Activated T-cell treated with anti-CD3 and anti-CD28 coated beads for 1 hour (primary cell): ENCODE measurements at regions not wholly inside any gene's neighbourhood (a gene's known extent, or its start where the extent isn't known, plus 50 kb on each side); places are given as distances from the start of the nearest gene placed in this dataset.
"Not testable (repeated sequence)": the region's sequence is repeated elsewhere in the genome, so short reads cannot be mapped to it uniquely, and the experiment has no call there.

Experiments used
- DNase-seq: peaks from one replicate; pipeline ENCODE4 v3.0.0-alpha.2; 2020; ENCODE audit warnings: low read depth

DNA sequence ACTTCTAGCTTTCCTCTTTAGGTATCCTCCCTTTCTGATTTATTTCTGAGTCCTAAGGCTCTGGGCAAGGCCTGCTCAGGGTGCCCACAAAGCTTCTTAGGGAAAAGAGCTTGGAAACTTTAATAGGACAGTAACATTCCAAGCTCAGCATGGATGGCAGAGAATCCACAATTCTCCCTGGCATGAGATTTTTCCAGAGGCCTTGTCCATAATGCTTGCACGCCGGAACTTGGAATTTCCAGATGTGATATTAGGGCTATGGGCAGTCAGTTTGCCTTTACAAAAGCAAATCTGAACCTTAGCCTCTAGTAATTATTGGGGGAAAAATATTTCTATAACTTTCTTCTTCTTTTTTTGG, 139.0 kb upstream of the RBMS3 start:
- DNase-seq = no peak

DNA sequence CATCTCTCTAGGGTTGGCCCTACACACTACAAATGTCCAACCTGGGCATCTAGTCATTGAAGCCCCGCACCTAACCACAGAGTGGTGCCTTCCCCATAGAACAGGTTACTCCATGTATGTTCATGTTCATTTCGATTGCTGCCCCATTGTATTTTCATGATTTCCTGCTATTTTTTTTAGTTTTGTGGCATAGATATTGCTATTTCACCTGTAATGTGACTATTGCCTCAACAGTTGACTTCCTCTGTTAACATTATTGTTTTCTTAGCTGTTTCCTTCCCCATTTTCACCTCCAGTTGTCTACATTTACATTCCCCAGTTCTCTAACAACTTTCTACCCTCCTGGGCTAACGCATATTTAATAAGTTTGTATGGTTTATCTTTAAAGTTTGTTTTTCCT, 137.7 kb upstream of the RBMS3 start:
- no peak for DNase-seq

DNA sequence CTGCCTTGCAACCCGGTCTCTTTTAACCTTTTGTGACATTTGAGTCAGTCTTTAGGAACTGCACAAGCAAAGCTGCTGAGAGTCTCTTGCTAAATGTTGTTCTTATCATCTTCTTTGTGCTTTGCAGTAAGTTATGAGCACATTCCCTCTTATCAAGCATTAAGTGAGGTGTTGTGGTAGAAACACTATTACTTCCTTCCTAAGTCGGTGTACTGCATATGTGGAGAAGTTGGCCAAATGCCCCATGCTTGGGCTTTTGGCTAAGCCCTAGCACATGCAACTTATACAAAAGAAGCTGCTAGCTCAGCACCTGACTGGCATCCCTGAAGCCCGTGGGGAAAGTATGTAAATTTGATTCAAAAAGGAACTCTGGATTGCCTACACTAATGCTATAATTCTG, 136.5 kb upstream of the RBMS3 start:
- no peak for DNase-seq

DNA sequence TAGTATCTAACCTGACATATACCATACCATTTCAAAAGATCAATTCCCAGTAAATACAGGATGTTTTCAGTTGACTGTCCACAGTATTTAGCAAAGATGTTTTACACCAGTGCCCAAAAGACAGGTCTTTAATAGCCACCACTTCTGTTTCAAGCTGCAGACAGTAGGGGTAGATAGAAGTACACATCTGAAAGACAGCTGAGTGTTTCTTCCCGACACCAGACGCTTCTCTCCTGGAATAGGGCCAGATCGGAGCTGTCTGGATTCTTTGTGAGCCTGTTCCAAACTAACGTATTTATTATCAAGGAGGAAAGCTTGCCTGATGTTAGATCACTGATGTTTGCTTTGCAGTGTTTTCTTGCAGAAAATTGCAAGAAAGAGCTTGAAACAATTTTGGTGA, 136.1 kb upstream of the RBMS3 start:
- DNase-seq = no peak

DNA sequence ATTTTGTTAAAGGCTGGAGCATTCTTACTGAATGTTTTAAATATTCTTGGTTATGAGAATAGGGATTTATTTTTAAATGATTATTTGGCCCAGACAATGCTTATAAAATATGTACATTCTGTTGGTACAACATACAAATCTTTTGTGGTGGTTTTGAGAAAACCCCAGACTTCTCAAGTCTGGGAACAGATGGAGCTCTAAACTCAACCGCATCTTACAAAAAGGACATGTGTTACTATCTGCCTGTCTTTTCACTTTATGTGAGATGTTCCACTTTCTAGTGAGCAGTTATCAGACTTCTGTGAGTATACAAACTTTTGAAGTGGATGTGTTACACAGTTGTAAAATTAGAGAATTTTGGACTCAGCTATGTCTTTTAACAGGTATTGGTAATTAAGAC, 135.5 kb upstream of the RBMS3 start:
- no peak for DNase-seq

DNA sequence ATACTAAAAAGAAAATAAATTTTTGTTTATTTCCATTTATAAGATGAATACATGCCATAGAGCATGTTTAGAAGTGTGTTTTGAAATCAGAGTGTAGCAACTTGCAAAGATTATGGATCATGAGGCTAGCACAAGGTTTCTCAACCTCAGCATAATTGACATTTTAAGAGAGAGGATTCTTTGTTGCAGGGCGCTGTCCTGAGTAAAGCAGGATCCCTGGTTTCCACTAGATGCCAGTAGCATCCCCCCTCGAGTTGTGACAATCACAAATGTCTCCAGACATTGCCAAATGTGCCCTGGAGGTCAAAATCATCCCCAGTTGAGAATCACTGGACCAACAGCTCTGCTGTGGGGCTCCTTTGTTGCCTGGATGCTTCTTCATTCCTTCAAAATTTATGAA, 128.5 kb upstream of the RBMS3 start:
- DNase-seq = no peak

DNA sequence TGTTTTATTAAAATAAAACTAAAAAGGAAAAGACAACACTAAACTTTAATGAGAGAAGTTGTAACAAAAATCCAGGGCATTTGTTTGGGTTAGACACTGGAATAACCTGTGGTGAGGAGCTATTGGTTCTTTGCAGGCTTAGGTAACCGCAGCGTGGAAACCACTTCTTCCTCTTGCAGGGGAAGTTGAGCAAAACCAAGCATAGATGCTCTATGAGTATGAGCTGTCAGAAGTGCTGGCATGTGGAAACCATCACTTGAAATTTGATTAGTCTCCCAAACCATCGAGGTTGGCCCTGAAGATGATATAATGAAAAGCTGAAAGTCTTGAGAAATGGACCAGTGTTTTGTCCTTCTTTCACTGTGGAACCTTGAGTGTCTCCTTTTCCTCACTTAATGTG, 127.1 kb upstream of the RBMS3 start:
- DNase-seq = no peak

DNA sequence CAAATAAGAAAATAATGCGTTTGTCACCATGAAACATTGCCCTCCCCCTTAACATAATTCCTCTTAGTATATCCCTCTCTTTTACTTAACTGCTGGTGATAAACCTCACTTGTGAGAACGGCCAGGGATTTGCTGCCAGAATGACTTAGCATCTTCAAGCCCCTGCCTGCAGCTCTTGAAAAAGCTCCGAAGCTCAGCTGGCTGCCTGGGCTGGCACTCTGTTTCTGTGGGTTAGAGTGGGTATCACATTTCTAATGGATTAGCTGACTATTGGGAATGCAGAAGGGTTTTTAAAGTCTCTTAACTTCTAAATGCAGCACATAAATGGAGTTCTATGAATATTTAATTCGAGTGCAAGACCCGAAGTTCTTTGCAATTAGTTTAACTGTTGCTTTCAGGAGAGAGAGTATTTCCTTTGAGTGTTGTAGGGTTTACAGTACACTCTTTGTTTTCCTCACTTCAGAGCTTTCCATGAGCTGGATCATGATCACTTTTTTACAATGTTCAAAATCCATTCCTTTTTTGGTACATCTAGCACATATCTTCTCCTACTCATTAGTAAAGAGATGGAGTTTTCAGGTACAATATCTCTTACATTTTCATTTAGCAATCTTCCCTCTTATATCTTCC, 124.7 kb upstream of the RBMS3 start:
- DNase-seq = no peak

DNA sequence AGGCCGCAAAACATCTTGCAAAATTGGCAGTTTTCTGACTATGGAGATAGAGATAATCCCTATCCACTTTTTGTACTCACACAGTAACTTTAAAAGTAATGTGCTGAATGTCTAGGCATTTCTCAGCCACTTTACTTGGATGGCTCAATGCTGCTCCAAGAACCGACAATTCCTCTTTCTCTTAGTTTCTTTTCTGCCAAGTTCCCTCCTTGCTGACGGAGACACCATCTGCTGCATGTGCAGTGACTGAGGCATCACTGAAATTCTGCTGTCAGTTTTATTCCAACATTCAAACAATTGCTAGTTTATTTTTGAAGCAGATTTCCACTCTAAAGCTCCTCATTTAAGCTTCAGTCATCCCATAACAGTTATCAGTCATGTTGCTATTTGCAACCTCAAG, 116.0 kb upstream of the RBMS3 start:
- DNase-seq = no peak

DNA sequence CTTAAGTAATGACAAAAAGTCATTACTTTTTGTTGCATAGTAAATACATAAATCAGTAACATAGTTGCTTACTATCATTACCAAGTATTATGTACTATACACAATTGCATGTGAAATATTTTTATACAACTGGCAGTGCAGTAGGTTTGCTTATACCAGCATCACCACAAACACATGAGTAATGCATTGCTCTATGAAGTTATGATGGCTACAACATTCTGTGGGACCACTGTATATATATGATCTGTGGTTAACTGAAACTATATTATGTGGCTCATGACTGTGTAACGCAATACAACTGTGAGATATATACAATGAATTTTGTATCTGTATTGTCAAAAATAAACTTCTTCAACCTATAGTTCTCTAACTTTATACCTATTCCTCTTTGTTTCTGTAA, 113.7 kb upstream of the RBMS3 start:
- no peak for DNase-seq

DNA sequence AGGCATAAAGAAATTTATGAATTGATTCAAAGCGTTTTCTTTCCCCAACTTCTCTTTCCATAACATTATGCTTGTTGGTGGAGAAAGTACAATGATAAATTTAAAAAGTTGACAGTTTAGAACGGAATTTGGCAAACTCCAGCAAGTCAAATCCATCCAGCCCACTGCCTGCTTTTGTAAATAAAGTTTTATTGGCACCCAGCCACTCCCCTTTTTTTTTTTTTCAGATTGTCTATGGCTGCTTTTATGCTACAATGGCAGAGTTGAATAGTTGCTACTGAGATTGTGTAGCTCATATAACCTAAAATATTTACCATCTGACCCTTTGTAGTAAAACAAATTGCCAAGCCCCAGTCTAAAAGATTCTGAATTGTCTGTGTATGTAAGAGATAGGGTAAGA, 112.8 kb upstream of the RBMS3 start:
- no peak for DNase-seq

DNA sequence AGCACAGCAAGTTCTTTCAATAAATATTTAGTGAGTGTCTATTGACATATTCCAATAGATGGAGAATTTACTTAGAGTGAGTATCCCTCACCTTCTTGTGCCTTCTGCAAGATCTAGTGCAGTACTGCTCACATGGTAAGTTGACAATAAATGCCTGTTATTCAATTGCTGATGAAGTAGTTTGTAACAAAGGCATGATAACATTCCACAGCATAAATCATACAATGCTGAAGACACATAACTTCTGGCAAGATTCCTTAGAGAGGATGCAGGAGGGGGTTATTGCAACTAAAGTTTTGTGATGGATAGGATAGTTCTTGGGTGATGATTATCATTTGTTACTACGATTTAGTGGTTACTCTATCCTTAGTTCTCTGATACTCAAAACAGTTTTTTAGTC, 112.2 kb upstream of the RBMS3 start:
- no peak for DNase-seq

DNA sequence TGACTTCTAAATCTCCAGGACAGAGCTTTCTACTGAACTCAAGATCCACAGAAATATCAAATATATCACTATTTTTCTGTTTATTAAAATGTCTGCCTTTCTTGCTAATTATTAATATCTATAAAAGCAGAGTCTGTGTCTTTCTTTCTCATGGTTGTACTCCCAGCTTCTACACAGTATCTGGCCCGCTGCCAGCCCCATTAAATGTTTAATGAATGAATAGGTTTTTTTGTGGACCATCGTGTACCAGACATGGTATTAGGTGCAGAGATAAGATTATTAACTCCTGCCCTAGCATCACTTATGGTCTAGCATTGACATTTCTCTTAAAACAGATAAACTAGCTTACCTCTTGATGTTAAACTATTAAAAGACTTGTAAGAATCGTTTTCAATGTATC, 111.4 kb upstream of the RBMS3 start:
- DNase-seq = no peak

DNA sequence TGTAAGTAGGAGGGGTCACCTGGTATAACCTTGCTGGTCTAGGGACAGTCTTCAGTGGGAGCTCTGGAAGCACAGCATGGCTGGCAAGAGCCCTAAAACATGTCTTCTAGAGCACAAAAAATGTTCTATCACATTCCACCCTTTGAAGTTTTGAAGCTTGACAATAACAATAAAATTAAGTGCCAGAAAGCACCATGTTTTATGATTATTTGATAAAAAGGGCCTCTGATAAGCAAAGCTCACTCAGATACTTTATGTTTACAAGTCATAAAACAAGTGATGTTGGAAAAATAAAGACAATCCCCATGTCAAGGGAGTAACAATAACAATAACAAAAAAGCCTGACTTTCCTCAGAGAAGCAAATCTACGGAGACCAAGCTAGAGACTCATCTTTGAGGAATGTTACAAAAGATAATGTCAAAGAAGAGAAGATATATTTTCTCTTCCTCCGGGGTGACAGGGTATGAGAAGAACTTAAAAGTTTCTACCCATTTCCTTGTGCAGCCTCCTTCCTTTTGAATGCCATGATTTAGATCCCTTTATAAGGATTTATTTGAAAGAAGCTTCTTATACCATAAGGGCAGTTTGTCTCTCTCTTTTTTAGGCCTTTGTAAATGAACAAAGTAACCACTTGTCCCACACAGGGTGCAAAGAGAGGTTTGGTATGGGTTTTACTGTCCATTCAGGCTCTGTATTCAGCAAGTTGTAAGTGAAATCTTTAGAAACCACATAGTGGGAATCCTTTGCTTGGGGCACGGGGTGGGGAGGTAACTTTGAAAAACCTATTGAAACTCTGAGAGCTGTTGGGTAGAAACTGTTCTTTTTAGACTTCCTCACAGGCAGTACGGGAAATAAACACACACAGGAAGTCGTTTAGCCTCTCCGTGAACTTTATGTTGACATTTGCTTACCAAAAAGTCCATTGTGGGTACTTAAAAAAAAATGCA, 109.6 kb upstream of the RBMS3 start:
- DNase-seq = no peak

DNA sequence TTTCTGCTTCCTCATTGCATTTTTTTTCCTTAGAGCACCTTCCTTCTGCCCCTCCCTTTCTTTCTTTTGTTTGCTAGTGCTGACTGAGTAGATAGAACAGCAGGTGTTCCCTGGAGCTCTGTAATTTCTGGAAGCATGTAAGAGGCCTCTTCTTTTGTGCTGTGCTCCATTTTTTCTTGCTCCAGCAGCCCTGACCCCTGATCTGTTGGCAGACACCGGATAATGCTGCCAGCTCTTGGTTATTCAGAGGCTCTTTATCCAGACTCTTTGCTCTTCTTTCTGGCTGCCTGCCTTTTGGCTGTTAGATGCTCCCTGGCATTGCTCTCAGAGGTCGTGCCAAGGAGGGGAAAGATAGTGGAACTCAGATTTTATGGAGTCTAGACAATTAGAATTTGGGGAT, 104.4 kb upstream of the RBMS3 start:
- DNase-seq = no peak

DNA sequence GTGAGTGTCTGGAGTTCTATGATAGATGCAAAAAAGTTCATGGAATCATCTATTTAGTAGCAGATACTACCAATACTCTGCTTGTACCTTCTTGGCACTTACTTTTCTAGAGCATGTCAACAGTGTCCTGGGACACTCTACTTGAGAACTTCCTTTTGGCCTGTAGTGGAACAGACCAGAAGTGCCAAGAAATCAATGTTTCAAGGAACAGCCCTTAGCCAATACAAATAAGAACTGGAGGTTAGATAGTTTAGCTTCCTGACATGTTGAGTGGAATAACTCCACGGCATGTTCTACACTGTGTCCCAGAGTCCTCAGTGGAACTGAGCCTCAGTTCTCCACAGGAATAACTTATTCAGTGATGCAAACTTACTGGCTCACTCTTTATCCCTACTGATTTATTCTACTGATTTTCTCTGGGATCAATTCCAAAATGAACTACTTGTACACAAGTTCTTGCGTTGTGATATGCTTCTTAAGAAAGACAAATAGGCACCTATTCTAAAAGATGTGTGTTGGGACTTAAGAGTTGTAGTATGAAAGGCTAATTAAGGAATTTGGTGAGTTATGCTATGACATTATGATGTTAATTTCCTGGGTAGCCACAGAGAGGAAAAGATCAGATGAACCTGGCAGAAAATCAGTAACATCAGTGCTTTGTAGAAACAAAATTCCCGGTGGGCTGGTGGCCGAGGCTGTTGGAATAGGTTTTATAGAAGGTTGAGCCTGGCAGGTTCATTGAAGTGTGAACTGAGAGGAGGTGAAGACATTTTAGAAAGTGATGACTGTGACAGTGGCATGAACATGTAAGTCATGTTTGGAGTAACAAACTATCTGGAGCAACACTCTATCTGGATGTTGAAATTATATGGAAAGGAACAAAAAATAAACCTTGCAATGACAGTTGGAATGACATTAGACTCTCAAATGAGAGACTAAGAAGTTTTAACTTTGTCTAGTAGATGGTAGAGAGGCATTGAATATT, 101.8 kb upstream of the RBMS3 start:
- DNase-seq = no peak

DNA sequence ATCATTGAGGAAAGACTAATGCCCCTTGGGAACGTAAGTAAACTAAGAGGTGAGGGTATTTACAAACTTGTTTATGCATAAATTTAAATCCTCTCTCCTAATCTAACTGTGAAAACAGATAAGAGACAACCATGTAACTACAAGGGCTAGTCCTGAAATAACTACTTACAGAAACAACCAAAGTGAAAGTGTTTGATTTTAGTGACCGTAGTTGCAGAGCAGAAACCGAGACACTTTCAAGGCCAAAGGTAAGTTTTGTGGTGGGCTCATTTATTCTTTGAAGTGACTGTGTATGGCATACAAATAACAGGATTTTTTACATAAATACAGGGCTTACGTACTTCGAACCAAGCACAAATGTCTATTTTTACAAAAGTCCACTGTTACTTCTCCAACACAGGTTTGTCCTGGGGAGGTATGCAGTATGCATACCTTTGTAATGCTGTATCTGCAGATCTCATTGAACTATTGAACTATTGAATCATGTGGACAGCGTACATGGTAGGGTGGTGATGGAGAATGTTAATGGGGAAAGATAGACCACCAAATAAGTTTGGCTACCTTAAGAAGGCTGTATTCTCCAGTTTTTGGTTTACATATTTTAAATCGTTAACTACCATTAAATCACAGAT, 99.6 kb upstream of the RBMS3 start:
- no peak for DNase-seq

DNA sequence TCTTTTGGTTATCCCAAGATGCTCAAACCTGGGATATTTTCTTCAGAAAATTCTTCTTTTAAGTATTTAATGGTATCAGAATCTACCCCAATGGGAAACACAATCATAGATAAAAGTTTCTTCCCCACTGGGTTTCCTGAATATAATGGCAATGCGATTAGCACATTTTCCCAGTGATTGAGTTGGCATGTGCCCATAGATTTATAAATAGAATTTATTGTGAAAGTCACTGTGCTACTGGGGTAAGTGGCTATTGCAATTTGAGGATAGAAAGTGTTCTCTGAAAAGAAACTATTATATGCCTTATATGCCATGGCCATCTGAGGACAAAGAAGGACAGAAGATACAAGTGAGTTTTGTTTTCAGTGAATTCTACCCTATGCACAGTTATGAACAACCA, 99.0 kb upstream of the RBMS3 start:
- no peak for DNase-seq

DNA sequence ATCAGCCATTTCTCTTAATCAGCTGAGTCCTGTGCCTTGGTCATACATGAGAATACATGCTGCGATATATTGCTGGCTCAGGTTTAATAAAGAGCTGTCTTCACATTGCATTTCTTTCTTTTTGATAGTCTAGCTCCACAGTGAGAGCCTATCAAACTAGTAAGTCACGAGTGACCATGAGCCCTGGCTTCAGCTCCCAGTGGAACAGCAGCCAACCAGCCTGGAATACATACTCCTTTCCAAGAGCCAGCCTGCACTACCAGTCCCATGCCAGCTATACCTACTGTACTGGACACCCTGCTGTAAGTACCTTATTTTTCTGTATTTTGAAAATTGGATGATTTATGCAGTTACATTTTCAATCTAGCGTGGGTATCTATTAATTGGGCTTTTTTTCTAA, 98.0 kb upstream of the RBMS3 start:
- DNase-seq = not testable (repeated sequence)

DNA sequence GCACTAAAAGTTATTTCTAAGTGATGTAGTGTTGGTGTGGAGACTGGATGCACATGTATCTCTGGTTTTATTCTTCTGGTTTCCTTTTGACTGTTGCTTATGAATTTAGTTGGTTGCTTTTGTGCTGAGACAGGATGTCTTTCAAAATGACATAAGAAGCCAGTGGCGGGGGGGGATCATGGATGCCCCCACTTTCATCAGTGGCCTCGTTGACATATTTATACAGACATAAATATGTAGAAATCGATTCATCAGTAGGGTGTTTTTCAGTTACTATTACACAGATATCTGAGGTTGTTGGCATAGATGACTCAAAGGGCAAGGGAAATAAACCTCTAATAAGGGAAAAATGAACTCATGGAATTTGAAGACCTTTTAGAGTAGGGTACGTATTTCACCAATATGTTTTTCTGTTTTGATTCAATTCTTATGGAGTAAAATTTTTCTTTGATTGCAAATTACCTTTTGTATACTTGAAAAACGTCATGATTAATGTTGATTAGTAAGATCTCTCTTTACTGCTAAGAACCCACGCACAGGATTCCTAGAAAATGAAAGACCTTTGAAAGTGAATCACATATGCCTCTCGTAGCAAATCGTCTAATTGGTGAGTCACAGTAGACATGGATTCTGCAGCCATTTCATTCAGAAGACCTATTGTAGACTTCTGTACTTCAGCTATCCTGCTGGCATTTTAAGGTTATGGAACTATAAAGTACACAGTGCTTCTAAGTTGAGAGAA, 97.4 kb upstream of the RBMS3 start:
- DNase-seq = no peak

DNA sequence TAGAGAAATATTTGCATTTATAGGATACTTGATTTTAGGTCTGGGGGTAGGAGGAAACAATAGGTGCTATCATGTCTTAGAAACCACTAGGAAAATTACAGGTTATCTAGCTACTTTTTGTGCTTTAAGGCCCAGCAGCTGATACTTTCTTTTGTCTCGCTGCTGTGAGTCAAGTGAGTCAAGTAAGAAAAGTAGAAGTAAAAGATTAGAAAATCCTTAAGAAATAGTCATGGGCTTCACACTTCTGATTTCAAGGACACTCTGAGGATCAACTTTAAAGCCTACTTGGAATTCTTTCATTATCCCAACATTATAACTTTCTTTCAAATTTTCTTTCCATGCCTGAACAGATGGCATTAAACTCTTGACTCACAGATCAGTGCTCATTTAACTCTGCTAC, 95.2 kb upstream of the RBMS3 start:
- DNase-seq = no peak
